Fibroblast of skin of left biceps (primary cell): ENCODE measurements at regions not wholly inside any gene's neighbourhood (a gene's known extent, or its start where the extent isn't known, plus 50 kb on each side); places are given as distances from the start of the nearest gene placed in this dataset.

Source experiments
- DNase-seq, 2 experiments: peaks; one replicate each; pipeline ENCODE4 v3.0.0-alpha.2; 2013; ENCODE audit warnings: low read depth in 2 of 2

GRCh38 chr3:99126316-99126715 is 224.8 kb upstream of the DCBLD2 start:
- DNase-seq: no peak

- peak in 1 of 2 experiments; percentile 41 for DNase-seq
Observed at GRCh38 chr3:99119385-99119784, 217.9 kb upstream of the DCBLD2 start.

GRCh38 chr3:99118381-99118780 is 216.9 kb upstream of the DCBLD2 start:
- peak; percentile 60 to 70 for DNase-seq

- no peak for DNase-seq
Observed at GRCh38 chr3:99114565-99115291, 213.2 kb upstream of the DCBLD2 start.

- DNase-seq: no peak
Observed at GRCh38 chr3:99111235-99111634, 209.7 kb upstream of the DCBLD2 start.

GRCh38 chr3:99110401-99110800 is 208.9 kb upstream of the DCBLD2 start:
- DNase-seq: no peak

- DNase-seq: peak; percentile 89 to 91
Observed at GRCh38 chr3:99108508-99108907, 207.0 kb upstream of the DCBLD2 start.

- DNase-seq: no peak
Observed at GRCh38 chr3:99094606-99095005, 193.1 kb upstream of the DCBLD2 start.

- peak in 1 of 2 experiments; percentile 8 for DNase-seq
Observed at GRCh38 chr3:99087277-99087676, 185.8 kb upstream of the DCBLD2 start.

GRCh38 chr3:99084826-99085225 is 183.3 kb upstream of the DCBLD2 start:
- peak; percentile 78 to 81 for DNase-seq

- DNase-seq: no peak
Observed at GRCh38 chr3:99084156-99084555, 182.7 kb upstream of the DCBLD2 start.

- no peak for DNase-seq
Observed at GRCh38 chr3:99071096-99071495, 169.6 kb upstream of the DCBLD2 start.

GRCh38 chr3:99069973-99070372 is 168.5 kb upstream of the DCBLD2 start:
- no peak for DNase-seq

- DNase-seq: no peak
Observed at GRCh38 chr3:99066863-99067262, 165.4 kb upstream of the DCBLD2 start.

GRCh38 chr3:99049164-99049563 is 147.7 kb upstream of the DCBLD2 start:
- no peak for DNase-seq

- no peak for DNase-seq
Observed at GRCh38 chr3:99041747-99042146, 140.3 kb upstream of the DCBLD2 start.

- no peak for DNase-seq
Observed at GRCh38 chr3:99031778-99032177, 130.3 kb upstream of the DCBLD2 start.

- peak; percentile 12 for DNase-seq
Observed at GRCh38 chr3:99023590-99024192, 122.2 kb upstream of the DCBLD2 start.

GRCh38 chr3:99021466-99021865 is 120.0 kb upstream of the DCBLD2 start:
- DNase-seq: no peak

- DNase-seq: no peak
Observed at GRCh38 chr3:99016452-99016851, 115.0 kb upstream of the DCBLD2 start.

GRCh38 chr3:99013777-99014315 is 112.4 kb upstream of the DCBLD2 start:
- DNase-seq: no peak

GRCh38 chr3:99013077-99013476 is 111.6 kb upstream of the DCBLD2 start:
- no peak for DNase-seq

GRCh38 chr3:99012051-99012450 is 110.6 kb upstream of the DCBLD2 start:
- no peak for DNase-seq
